Fibroblast of skin of abdomen (primary cell): ENCODE measurements at regions not wholly inside any gene's neighbourhood (a gene's known extent, or its start where the extent isn't known, plus 50 kb on each side); places are given as distances from the start of the nearest gene placed in this dataset.

ENCODE experiments used
- DNase-seq: peaks from one replicate; pipeline ENCODE4 v3.0.0-alpha.2; 2013

DNA sequence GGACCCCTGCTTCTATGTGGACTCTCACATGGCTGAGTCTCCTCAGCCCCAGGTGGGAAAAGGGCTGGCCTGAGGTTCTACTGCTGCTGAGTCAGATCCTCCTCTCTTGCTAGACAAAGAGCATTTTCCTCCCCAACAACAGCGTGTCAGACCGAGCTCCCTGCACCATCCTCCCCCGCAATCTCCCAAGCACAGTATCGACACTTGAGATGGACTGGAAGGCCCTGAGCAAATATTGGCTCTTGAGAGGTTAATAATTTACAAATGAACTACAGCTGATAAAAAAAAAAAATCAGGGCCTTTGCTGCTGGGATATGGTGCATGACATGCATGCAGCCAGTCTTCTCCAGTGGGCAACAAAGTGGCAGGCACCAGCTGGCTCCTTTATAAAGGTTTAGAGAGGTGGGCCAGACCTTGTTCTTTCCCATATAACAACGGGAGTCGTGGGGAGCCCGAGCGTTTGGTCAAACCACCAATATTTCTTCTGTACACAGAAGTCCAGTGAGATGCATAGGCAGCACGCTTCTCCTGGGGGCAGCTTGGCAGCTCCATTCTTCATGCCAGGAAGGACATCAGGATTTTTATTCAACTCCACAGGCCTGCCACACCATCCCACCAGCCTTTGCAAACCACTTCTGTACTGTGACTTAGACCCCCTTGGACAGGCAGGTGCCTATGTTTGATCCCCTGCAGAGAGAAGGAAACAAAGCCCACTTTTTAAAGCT is 55.4 kb upstream of the CAMK1G start:
- peak; percentile 44 for DNase-seq

DNA sequence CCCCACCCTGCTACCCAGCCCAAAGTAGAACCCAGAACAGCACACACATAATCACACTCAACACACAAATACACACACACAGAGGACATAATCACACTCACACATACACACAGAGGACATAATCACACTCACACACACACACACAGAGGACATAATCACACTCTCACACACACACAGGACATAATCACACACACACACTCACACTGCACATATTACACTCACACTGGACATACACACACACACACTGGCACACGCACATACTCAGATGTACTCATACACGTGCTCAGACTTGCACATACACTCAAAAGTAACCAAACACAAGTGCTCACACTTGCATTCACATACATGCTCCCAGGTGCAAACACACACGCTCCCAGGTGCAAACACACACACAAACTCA is 54.3 kb upstream of the CAMK1G start:
- DNase-seq, result no peak

DNA sequence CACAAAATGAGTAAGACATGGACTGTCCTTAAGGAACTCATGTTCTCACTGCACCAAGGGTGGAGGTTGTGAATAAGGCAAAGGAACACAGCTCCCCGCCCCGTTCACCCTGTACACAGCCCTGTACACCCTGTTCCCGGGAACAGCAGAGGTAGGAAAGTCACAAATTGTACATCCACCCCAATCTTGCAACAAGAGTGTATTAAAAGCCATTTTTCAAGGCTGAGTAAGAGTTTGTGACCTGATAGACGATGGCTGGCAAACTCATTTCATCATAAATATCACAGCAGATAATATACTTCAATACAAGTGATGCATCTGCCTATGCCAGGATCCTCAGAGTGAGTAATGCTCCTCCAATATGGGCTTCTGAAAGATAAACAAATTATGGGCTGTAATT is 52.5 kb upstream of the CAMK1G start:
- no peak for DNase-seq

- DNase-seq, result peak; percentile 24
These were observed 52.0 kb upstream of the CAMK1G start for GRCh38 chr1:209531549-209531948.
